Liver (tissue), 8 donors: ENCODE measurements at regions not wholly inside any gene's neighbourhood (a gene's known extent, or its start where the extent isn't known, plus 50 kb on each side); places are given as distances from the start of the nearest gene placed in this dataset.

Source experiments
- DNase-seq: peaks from one replicate; pipeline ENCODE4 v3.0.0-alpha.2; 2017; ENCODE audit warnings: low spot score
- H3K27ac ChIP-seq, 2 donors: one replicate each; pipeline ENCODE4 v1.7.0; 2013; ENCODE audit warnings: inconsistent platforms in 2 of 2, low read length in 2 of 2, control low read depth in 1 of 2, low read depth in 1 of 2, mild to moderate bottlenecking in 1 of 2
- H3K27me3 ChIP-seq, 4 donors: one replicate each; pipeline versions ENCODE4 v1.6.1 to v1.7.0; 2013; ENCODE audit warnings: low read length in 3 of 4, inconsistent platforms in 1 of 4, mild to moderate bottlenecking in 1 of 4, moderate library complexity in 1 of 4; ENCODE audit not compliant: control insufficient read depth in 4 of 4, insufficient read depth in 4 of 4
- H3K36me3 ChIP-seq, 4 donors: one replicate each; pipeline versions ENCODE4 v1.6.1 to v1.7.0; 2013; ENCODE audit warnings: low read length in 3 of 4, mild to moderate bottlenecking in 3 of 4, low read depth in 1 of 4, moderate library complexity in 1 of 4; ENCODE audit not compliant: control insufficient read depth in 4 of 4, insufficient read depth in 3 of 4
- H3K4me1 ChIP-seq, 4 donors: one replicate each; pipeline versions ENCODE4 v1.6.1 to v1.7.0; 2013; ENCODE audit warnings: low read length in 3 of 4, mild to moderate bottlenecking in 3 of 4, moderate library complexity in 1 of 4; ENCODE audit not compliant: control insufficient read depth in 4 of 4, insufficient read depth in 4 of 4
- H3K4me3 ChIP-seq, 3 donors: one replicate each; pipeline versions ENCODE4 v1.6.1 to v1.7.0; 2013; ENCODE audit warnings: low read length in 3 of 3, control low read depth in 1 of 3, low read depth in 1 of 3, mild to moderate bottlenecking in 1 of 3
- H3K9ac ChIP-seq, 2 donors: one replicate each; pipeline ENCODE4 v1.7.0; 2013; ENCODE audit warnings: low read length in 2 of 2, mild to moderate bottlenecking in 2 of 2, moderate library complexity in 2 of 2, control low read depth in 1 of 2, low read depth in 1 of 2
- H3K9me3 ChIP-seq, 4 donors: one replicate each; pipeline versions ENCODE4 v1.6.1 to v1.7.0; 2013; ENCODE audit warnings: low read length in 3 of 4; ENCODE audit not compliant: control insufficient read depth in 4 of 4
- ATF3 ChIP-seq: IDR thresholded peaks from 2 replicates; pipeline ENCODE4 v1.6.1; 2016; ENCODE audit warnings: antibody characterized with exemption
- CTCF ChIP-seq: fragments of 150-350 bp; IDR thresholded peaks from 2 replicates; pipeline ENCODE4 v1.5.1; 2017; ENCODE audit warnings: improper control_type of control experiment, low read depth, low read length; ENCODE audit not compliant: missing input control
- EGR1 ChIP-seq, 2 donors: IDR thresholded peaks; 2 replicates each; pipeline ENCODE4 v1.6.1; 2016 to 2018; ENCODE audit warnings: antibody characterized with exemption in 2 of 2, low read depth in 2 of 2
- FOXA1 ChIP-seq: IDR thresholded peaks from 2 replicates; pipeline ENCODE4 v1.6.1; 2016; ENCODE audit warnings: antibody characterized with exemption
- FOXA2 ChIP-seq: IDR thresholded peaks from 2 replicates; pipeline ENCODE4 v1.6.1; 2016; ENCODE audit warnings: antibody characterized with exemption
- HNF4A ChIP-seq, 2 donors: conservative IDR thresholded peaks; 2 replicates each; pipeline ENCODE4 v1.6.1; 2016; ENCODE audit warnings: antibody characterized with exemption in 2 of 2, mild to moderate bottlenecking in 2 of 2
- JUND ChIP-seq, 2 donors: IDR thresholded peaks; 2 replicates each; pipeline ENCODE4 v1.6.1; 2016; ENCODE audit warnings: antibody characterized with exemption in 2 of 2
- MAX ChIP-seq: IDR thresholded peaks from 2 replicates; pipeline ENCODE4 v1.6.1; 2016; ENCODE audit warnings: antibody characterized with exemption
- NR2F2 ChIP-seq: IDR thresholded peaks from 2 replicates; pipeline ENCODE4 v1.6.1; 2016; ENCODE audit warnings: antibody characterized with exemption
- RXRA ChIP-seq, 2 donors: IDR thresholded peaks; 2 replicates each; pipeline ENCODE4 v1.6.1; 2017 to 2018; ENCODE audit warnings: antibody characterized with exemption in 2 of 2, mild to moderate bottlenecking in 1 of 2
- YY1 ChIP-seq: IDR thresholded peaks from 2 replicates; pipeline ENCODE4 v1.6.1; 2016; ENCODE audit warnings: antibody characterized with exemption, mild to moderate bottlenecking
- ZBTB33 ChIP-seq: IDR thresholded peaks from 2 replicates; pipeline ENCODE4 v1.6.1; 2016; ENCODE audit warnings: antibody characterized with exemption
- WGBS: extraction: QIAGEN DNeasy Blood & Tissue Kit; methylation state at CpG from one replicate; pipeline ENCODE4 v1.1.7; 2013; 5-methylcytosine and 5-hydroxymethylcytosine counted together
- donor health status: healthy.
- donor health status: healthy.
- donor health status: healthy.
- donor health status: healthy.
- donor health status: healthy.

GRCh38 chr21:36247316-36248010 lies 72.5 kb upstream of the MORC3 start (continued):
- TF ChIP-seq CTCF (no peak), EGR1 (IDR thresholded peaks at IDR 0.05; ENCODE audit: low read depth in 2 of 2) (no peak), NR2F2 (no peak)

- Histone ChIP-seq H3K36me3 (peaks cover 9 to 35% (median 26%) of the 10 kb centered on the region in 4 donors), H3K27me3 (no peaks in the 10 kb centered on the region), H3K4me3 (no peak overlapping the region), H3K27ac (no peak overlapping the region), H3K9ac (no peak overlapping the region), H3K4me1 (peaks cover 0 to 11% (median 3%) of the 10 kb centered on the region in 4 donors), H3K9me3 (no peaks in the 10 kb centered on the region)
- DNase-seq = no peak
- TF ChIP-seq ATF3 = no peak
- no peak for TF ChIP-seq MAX
- TF ChIP-seq YY1 = no peak
- no peak for TF ChIP-seq JUND (IDR thresholded peaks at IDR 0.05)
- TF ChIP-seq CTCF = no peak
- no peak for TF ChIP-seq NR2F2
- TF ChIP-seq ZBTB33 = no peak
- TF ChIP-seq RXRA (IDR thresholded peaks at IDR 0.05) = no peak
- no peak for TF ChIP-seq FOXA1
- TF ChIP-seq EGR1 (IDR thresholded peaks at IDR 0.05; ENCODE audit: low read depth in 2 of 2) = no peak
- TF ChIP-seq HNF4A (conservative IDR thresholded peaks at IDR 0.05) = no peak
- TF ChIP-seq FOXA2 = no peak
- 94% methylated on average over 20 of the region's 20 CpGs for WGBS
Observed at GRCh38 chr21:36249576-36250422, 70.2 kb upstream of the MORC3 start.
